H1 (cell line): ENCODE measurements at regions not wholly inside any gene's neighbourhood (a gene's known extent, or its start where the extent isn't known, plus 50 kb on each side); places are given as distances from the start of the nearest gene placed in this dataset.

Source experiments
- FOSL1 ChIP-seq: IDR thresholded peaks from 2 replicates; pipeline ENCODE4 v1.6.1; 2011; ENCODE audit warnings: mild to moderate bottlenecking, low read depth, low read length, moderate library complexity; ENCODE audit not compliant: insufficient read depth
- RNF2 ChIP-seq: fragments of 200-900, 300-1000 bp; sonication (generic); IDR thresholded peaks from 2 replicates; pipeline ENCODE4 v1.7.1; 2016; ENCODE audit warnings: borderline replicate concordance, low read depth, mild to moderate bottlenecking, antibody characterized with exemption, low read length; ENCODE audit not compliant: poor library complexity, severe bottlenecking; ENCODE audit errors: missing control alignments
- RXRA ChIP-seq: IDR thresholded peaks from 2 replicates; pipeline ENCODE4 v1.6.1; 2011; ENCODE audit warnings: low read depth, mild to moderate bottlenecking, low read length, moderate library complexity; ENCODE audit not compliant: insufficient read depth
- TEAD4 ChIP-seq: IDR thresholded peaks from 2 replicates; pipeline ENCODE4 v1.6.1; 2012; ENCODE audit warnings: low read depth, low read length, inconsistent platforms, mixed read lengths
- TF ChIP-seq, protein P1 (sequence below): IDR thresholded peaks from 2 replicates; pipeline ENCODE4 v1.6.1; 2011; ENCODE audit warnings: low read depth, mild to moderate bottlenecking, low read length; ENCODE audit not compliant: insufficient read depth

DNA sequence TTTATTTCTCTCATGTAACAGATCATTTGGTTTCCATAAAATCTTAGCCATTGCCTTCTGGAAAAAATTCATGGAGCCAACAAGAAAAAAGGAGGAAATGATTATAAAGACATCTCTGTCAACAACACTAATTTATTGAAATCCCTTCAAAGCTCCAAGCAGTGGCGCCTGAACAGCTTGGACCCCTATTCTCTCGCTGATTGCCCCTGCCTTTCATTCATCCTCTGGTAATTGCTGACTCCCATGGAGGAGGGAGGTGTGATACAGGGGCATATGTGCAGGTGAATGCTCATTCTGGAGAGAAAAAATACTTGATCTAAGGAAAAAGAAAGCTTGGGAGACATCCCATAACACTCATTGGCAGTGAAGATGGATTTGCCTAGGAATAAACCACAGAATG lies 345.5 kb downstream of the FGFR2 start (continued):
- TF ChIP-seq, protein P1, sequence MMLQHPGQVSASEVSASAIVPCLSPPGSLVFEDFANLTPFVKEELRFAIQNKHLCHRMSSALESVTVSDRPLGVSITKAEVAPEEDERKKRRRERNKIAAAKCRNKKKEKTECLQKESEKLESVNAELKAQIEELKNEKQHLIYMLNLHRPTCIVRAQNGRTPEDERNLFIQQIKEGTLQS = no peak
- TF ChIP-seq TEAD4 = no peak
- TF ChIP-seq FOSL1 = no peak
- no peak for TF ChIP-seq RNF2
- TF ChIP-seq RXRA = no peak
- TF ChIP-seq, all 59 proteins: peak for 0
